ENCODE measurements at regions not wholly inside any gene's neighbourhood (a gene's known extent, or its start where the extent isn't known, plus 50 kb on each side); places are given as distances from the start of the nearest gene placed in this dataset.
"Not testable (repeated sequence)": the region's sequence is repeated elsewhere in the genome, so short reads cannot be mapped to it uniquely, and the experiment has no call there.

DNA sequence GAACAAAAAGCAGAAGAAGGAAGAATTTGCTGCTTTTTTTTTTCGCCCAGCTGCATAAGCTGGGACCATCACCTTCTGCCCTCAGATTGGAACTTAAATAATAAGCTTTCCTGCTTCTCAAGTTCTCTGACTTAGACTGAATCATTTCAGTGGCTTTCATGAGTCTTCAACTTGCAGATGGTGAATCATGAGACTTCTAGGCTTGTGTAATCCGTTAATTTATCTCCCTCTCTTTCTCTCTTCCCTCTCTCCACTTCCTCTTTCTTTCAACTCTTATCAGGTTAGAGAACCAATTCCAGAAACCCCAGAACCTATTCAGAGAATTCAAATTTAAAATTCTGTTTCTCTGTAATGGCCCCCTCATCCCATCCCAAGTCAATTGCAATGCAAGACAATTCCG is 1153.7 kb downstream of the PCDH9 start (continued):
- TF ChIP-seq, protein P1, sequence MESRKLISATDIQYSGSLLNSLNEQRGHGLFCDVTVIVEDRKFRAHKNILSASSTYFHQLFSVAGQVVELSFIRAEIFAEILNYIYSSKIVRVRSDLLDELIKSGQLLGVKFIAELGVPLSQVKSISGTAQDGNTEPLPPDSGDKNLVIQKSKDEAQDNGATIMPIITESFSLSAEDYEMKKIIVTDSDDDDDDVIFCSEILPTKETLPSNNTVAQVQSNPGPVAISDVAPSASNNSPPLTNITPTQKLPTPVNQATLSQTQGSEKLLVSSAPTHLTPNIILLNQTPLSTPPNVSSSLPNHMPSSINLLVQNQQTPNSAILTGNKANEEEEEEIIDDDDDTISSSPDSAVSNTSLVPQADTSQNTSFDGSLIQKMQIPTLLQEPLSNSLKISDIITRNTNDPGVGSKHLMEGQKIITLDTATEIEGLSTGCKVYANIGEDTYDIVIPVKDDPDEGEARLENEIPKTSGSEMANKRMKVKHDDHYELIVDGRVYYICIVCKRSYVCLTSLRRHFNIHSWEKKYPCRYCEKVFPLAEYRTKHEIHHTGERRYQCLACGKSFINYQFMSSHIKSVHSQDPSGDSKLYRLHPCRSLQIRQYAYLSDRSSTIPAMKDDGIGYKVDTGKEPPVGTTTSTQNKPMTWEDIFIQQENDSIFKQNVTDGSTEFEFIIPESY (IDR thresholded peaks at IDR 0.05; ENCODE audit: extremely low read depth, insufficient replicate concordance, low read length): no peak

GRCh38 chr13:66074018-66074615 is 1156.0 kb downstream of the PCDH9 start:
- Histone ChIP-seq H3K27ac (ENCODE audit: low read depth, low read length) (no peak overlapping the region), H3K36me3 (ENCODE audit: control insufficient read depth in 1 of 2, insufficient read depth in 2 of 2, low read length in 2 of 2) (no peaks in the 10 kb centered on the region), H3K4me3 (replicated peaks in 1 of 2; ENCODE audit: low read depth in 1 of 2, low read length in 2 of 2) (no peak overlapping the region), H3K4me2 (ENCODE audit: low read length) (no peak overlapping the region), H4K20me1 (ENCODE audit: insufficient read depth) (no peaks in the 10 kb centered on the region), H3K79me2 (ENCODE audit: insufficient read depth, low read length) (no peaks in the 10 kb centered on the region), H3K27me3 (ENCODE audit: insufficient read depth, low read length) (no peaks in the 10 kb centered on the region), H2AFZ (ENCODE audit: low read depth, low read length, poor library complexity, severe bottlenecking) (no peak overlapping the region), H3K4me1 (ENCODE audit: control insufficient read depth in 1 of 2, insufficient read depth in 2 of 2, low read length in 2 of 2) (no peaks in the 10 kb centered on the region), H3K9me2 (ENCODE audit: insufficient read depth) (no peaks in the 10 kb centered on the region), H3K9ac (ENCODE audit: low read length) (no peak overlapping the region), H3K9me3 (ENCODE audit: control insufficient read depth in 1 of 2, insufficient read depth in 1 of 2, low read depth in 1 of 2, low read length in 2 of 2) (no peaks in the 10 kb centered on the region)
- TF ChIP-seq CTCF (IDR thresholded peaks at IDR 0.05 in 2 of 3, conservative IDR thresholded peaks at IDR 0.05 in 1 of 3; ENCODE audit: borderline replicate concordance in 1 of 3, insufficient read depth in 1 of 3, low read depth in 2 of 3, low read length in 2 of 3): no peak
- DNase-seq (ENCODE audit: low read depth, low spot score) (no peak), ATAC-seq (no peak)
- CTCF ChIA-PET: no interaction called here
- no TSS peak for BruUV-seq (replicated peaks)
- RAD21 ChIA-PET (ENCODE audit: low non-redundant PET in 1 of 2, low total read pairs in 2 of 2, uncharacterized antibody in 2 of 2, unreplicated experiment in 2 of 2): no interaction called here
- POLR2A ChIA-PET: no interaction called here
- intact Hi-C loops (cut with micrococcal nuclease): no loop called here

- H3K4me3 ChIP-seq (replicated peaks in 1 of 2; ENCODE audit: low read depth in 1 of 2, low read length in 2 of 2); H2AFZ ChIP-seq (ENCODE audit: low read depth, low read length, poor library complexity, severe bottlenecking); H3K4me1 ChIP-seq (ENCODE audit: control insufficient read depth in 1 of 2, insufficient read depth in 2 of 2, low read length in 2 of 2); H3K9ac ChIP-seq (ENCODE audit: low read length); RAD21 ChIA-PET (ENCODE audit: low non-redundant PET in 1 of 2, low total read pairs in 2 of 2, uncharacterized antibody in 2 of 2, unreplicated experiment in 2 of 2); ATAC-seq; H3K27ac ChIP-seq (ENCODE audit: low read depth, low read length); H3K9me2 ChIP-seq (ENCODE audit: insufficient read depth); H3K79me2 ChIP-seq (ENCODE audit: insufficient read depth, low read length); H3K4me2 ChIP-seq (ENCODE audit: low read length); H3K9me3 ChIP-seq (ENCODE audit: control insufficient read depth in 1 of 2, insufficient read depth in 1 of 2, low read depth in 1 of 2, low read length in 2 of 2); H3K27me3 ChIP-seq (ENCODE audit: insufficient read depth, low read length); POLR2A ChIA-PET; H3K36me3 ChIP-seq (ENCODE audit: control insufficient read depth in 1 of 2, insufficient read depth in 2 of 2, low read length in 2 of 2); intact Hi-C loops (cut with micrococcal nuclease); DNase-seq (ENCODE audit: low read depth, low spot score); BruUV-seq (replicated peaks); H4K20me1 ChIP-seq (ENCODE audit: insufficient read depth); CTCF ChIA-PET: not testable (repeated sequence)
Observed at GRCh38 chr13:66072097-66072496, 1158.0 kb downstream of the PCDH9 start.

Data from HCT116 (cell line).